ENCODE measurements at regions not wholly inside any gene's neighbourhood (a gene's known extent, or its start where the extent isn't known, plus 50 kb on each side); places are given as distances from the start of the nearest gene placed in this dataset.
A peak's percentile ranks its signal among the peaks of the same experiment; 100 is the strongest.

DNA sequence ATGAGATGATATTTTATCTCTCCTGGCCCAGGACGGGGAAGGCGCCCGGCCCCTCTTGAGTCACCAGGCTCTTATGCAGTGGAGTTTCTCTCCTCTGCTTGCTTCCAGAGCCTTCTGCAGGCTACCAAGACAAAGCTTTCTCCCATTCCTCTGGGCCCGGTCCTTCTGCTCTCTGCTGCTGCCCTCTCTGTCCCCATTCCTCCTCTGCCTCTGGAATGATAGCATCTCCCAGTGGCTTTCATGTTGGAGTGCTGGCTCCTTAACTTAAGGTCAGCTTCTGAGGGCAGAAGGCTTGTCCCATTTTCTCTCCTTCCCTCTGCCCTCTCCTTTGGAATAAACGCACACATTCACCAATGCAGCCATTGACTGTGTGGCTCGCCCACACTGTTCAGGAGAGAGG lies 86.2 kb downstream of the SDC1 start:
- Histone ChIP-seq H3K9me3 (replicated peaks in 1 of 2; ENCODE audit: control insufficient read depth in 1 of 2, insufficient read depth in 1 of 2, low read length in 2 of 2) (no peaks in the 10 kb centered on the region), H3K4me3 (replicated peaks in 1 of 3; ENCODE audit: low read depth in 2 of 3, low read length in 3 of 3) (no peak overlapping the region), H3K27ac (ENCODE audit: low read depth in 1 of 2, low read length in 2 of 2) (no peak overlapping the region), H4K20me1 (ENCODE audit: insufficient read depth, low read length) (no peaks in the 10 kb centered on the region), H2AFZ (ENCODE audit: insufficient read depth, low read depth, low read length, poor library complexity, severe bottlenecking) (no peak overlapping the region), H3K79me2 (ENCODE audit: insufficient read depth, low read length) (no peaks in the 10 kb centered on the region), H3K36me3 (replicated peaks in 1 of 2; ENCODE audit: control insufficient read depth in 1 of 2, insufficient read depth in 2 of 2, low read length in 2 of 2) (no peaks in the 10 kb centered on the region), H3K9ac (ENCODE audit: insufficient read depth, low read length, poor library complexity, severe bottlenecking) (no peak overlapping the region), H3K4me1 (ENCODE audit: control insufficient read depth in 1 of 2, insufficient read depth in 2 of 2, low read length in 2 of 2) (no peaks in the 10 kb centered on the region), H3K27me3 (ENCODE audit: control insufficient read depth in 2 of 2, insufficient read depth in 2 of 2, low read length in 2 of 2) (no peaks in the 10 kb centered on the region), H3K4me2 (replicated peaks; ENCODE audit: extremely low read depth, low read length, poor library complexity, severe bottlenecking) (no peak overlapping the region)
- H3K9me3 Mint-ChIP-seq = no peaks in the 10 kb centered on the region
- intact Hi-C loops (cut with micrococcal nuclease) = no loop called here
- TF ChIP-seq, protein P1, sequence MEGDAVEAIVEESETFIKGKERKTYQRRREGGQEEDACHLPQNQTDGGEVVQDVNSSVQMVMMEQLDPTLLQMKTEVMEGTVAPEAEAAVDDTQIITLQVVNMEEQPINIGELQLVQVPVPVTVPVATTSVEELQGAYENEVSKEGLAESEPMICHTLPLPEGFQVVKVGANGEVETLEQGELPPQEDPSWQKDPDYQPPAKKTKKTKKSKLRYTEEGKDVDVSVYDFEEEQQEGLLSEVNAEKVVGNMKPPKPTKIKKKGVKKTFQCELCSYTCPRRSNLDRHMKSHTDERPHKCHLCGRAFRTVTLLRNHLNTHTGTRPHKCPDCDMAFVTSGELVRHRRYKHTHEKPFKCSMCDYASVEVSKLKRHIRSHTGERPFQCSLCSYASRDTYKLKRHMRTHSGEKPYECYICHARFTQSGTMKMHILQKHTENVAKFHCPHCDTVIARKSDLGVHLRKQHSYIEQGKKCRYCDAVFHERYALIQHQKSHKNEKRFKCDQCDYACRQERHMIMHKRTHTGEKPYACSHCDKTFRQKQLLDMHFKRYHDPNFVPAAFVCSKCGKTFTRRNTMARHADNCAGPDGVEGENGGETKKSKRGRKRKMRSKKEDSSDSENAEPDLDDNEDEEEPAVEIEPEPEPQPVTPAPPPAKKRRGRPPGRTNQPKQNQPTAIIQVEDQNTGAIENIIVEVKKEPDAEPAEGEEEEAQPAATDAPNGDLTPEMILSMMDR (IDR thresholded peaks at IDR 0.05) = no peak
- no peak overlapping the region for H3K4me3 Mint-ChIP-seq
- WGBS (ENCODE audit: insufficient coverage) = 48% methylated on average over 6 of the region's 6 CpGs
- peak overlapping the region in 1 of 7 donors; percentile 52 for H3K27ac Mint-ChIP-seq
- no peak for DNase-seq
- H3K4me1 Mint-ChIP-seq = no peaks in the 10 kb centered on the region
- H3K36me3 Mint-ChIP-seq = no peaks in the 10 kb centered on the region
- H3K27me3 Mint-ChIP-seq (ENCODE audit: low read depth in 3 of 3) = peaks cover 10 to 12% (median 12%) of the 10 kb centered on the region in 3 donors

DNA sequence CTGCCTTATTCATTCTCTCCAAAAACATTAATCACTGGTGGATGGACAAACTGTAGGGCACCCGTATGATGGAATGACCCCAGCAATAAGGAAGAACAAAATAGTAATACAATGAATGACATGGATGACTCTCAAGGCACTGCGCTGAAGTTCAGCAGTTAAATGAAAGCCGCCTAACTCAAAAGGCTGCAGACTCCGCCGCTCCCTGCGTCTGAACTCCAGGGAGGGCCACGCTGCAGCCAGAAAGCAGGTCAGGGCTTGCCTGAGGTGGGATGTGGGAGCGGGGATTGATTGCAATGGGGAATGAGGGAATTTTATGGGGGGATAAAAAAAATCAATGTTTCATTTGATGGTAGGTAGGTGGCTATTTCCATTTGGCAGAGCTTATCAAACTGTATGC lies 86.5 kb upstream of the LAPTM4A start:
- H3K4me3 ChIP-seq (replicated peaks in 1 of 3; ENCODE audit: low read depth in 2 of 3, low read length in 3 of 3) = no peak overlapping the region
- H4K20me1 ChIP-seq (ENCODE audit: insufficient read depth, low read length) = no peaks in the 10 kb centered on the region
- H3K9ac ChIP-seq (ENCODE audit: insufficient read depth, low read length, poor library complexity, severe bottlenecking) = no peak overlapping the region
- no peaks in the 10 kb centered on the region for H3K36me3 ChIP-seq (replicated peaks in 1 of 2; ENCODE audit: control insufficient read depth in 1 of 2, insufficient read depth in 2 of 2, low read length in 2 of 2)
- Mint-ChIP-seq H3K9me3 (no peaks in the 10 kb centered on the region), H3K4me1 (no peaks in the 10 kb centered on the region), H3K27ac (no peak overlapping the region), H3K27me3 (ENCODE audit: low read depth in 3 of 3) (peaks cover 11 to 12% (median 11%) of the 10 kb centered on the region in 3 donors), H3K36me3 (no peaks in the 10 kb centered on the region), H3K4me3 (no peak overlapping the region)
- 97% methylated on average over 8 of the region's 8 CpGs for WGBS (ENCODE audit: insufficient coverage)
- H3K27ac ChIP-seq (ENCODE audit: low read depth in 1 of 2, low read length in 2 of 2) = no peak overlapping the region
- intact Hi-C loops (cut with micrococcal nuclease) = no loop called here
- no peaks in the 10 kb centered on the region for H3K27me3 ChIP-seq (ENCODE audit: control insufficient read depth in 2 of 2, insufficient read depth in 2 of 2, low read length in 2 of 2)
- H3K4me2 ChIP-seq (replicated peaks; ENCODE audit: extremely low read depth, low read length, poor library complexity, severe bottlenecking) = no peak overlapping the region
- no peaks in the 10 kb centered on the region for H3K79me2 ChIP-seq (ENCODE audit: insufficient read depth, low read length)
- DNase-seq = no peak
- TF ChIP-seq, protein P1 (IDR thresholded peaks at IDR 0.05) = no peak
- H3K9me3 ChIP-seq (replicated peaks in 1 of 2; ENCODE audit: control insufficient read depth in 1 of 2, insufficient read depth in 1 of 2, low read length in 2 of 2) = no peaks in the 10 kb centered on the region
- no peak overlapping the region for H2AFZ ChIP-seq (ENCODE audit: insufficient read depth, low read depth, low read length, poor library complexity, severe bottlenecking)
- H3K4me1 ChIP-seq (ENCODE audit: control insufficient read depth in 1 of 2, insufficient read depth in 2 of 2, low read length in 2 of 2) = no peaks in the 10 kb centered on the region
